Peyer's patch (tissue), 4 donors: ENCODE measurements at regions not wholly inside any gene's neighbourhood (a gene's known extent, or its start where the extent isn't known, plus 50 kb on each side); places are given as distances from the start of the nearest gene placed in this dataset.

ENCODE experiments used
- CTCF ChIP-seq, 6 experiments: fragments of 450-650 bp in 4 of 6; fragments of 200-600 bp in 2 of 6; sonication (generic) in 1 of 6; IDR thresholded peaks; one replicate each; pipeline ENCODE4 v1.5.1; 2017 to 2019; ENCODE audit warnings: antibody characterized with exemption in 6 of 6, mild to moderate bottlenecking in 3 of 6, moderate library complexity in 1 of 6
- POLR2A ChIP-seq, 2 donors: fragments of 450-650 bp; IDR thresholded peaks; one replicate each; pipeline ENCODE4 v1.5.1; 2017; ENCODE audit warnings: antibody characterized with exemption in 2 of 2, mild to moderate bottlenecking in 2 of 2, moderate library complexity in 2 of 2

GRCh38 chr20:57093766-57094165 is 172.7 kb downstream of the BMP7 start:
- TF ChIP-seq CTCF (IDR thresholded peaks at IDR 0.05) (no peak), POLR2A (IDR thresholded peaks at IDR 0.05) (no peak)
